EL (cell line): ENCODE measurements at regions not wholly inside any gene's neighbourhood (a gene's known extent, or its start where the extent isn't known, plus 50 kb on each side); places are given as distances from the start of the nearest gene placed in this dataset.
"Not testable (repeated sequence)": the region's sequence is repeated elsewhere in the genome, so short reads cannot be mapped to it uniquely, and the experiment has no call there.

Experiments used
- DNase-seq: peaks from one replicate; pipeline ENCODE4 v3.0.0-alpha.2; 2016

GRCh38 chr7:119748251-119748860 is 524.6 kb upstream of the KCND2 start:
- no peak for DNase-seq

- no peak for DNase-seq
Measured at GRCh38 chr7:119748991-119749390, 524.0 kb upstream of the KCND2 start.

GRCh38 chr7:119756687-119757086 is 516.3 kb upstream of the KCND2 start:
- no peak for DNase-seq

- no peak for DNase-seq
Measured at GRCh38 chr7:119758254-119758653, 514.7 kb upstream of the KCND2 start.

GRCh38 chr7:119761776-119762175 is 511.2 kb upstream of the KCND2 start:
- DNase-seq = no peak

GRCh38 chr7:119782286-119782685 is 490.7 kb upstream of the KCND2 start:
- no peak for DNase-seq

- DNase-seq = no peak
Measured at GRCh38 chr7:119783799-119784198, 489.2 kb upstream of the KCND2 start.

- no peak for DNase-seq
Measured at GRCh38 chr7:119802147-119802546, 470.8 kb upstream of the KCND2 start.

- no peak for DNase-seq
Measured at GRCh38 chr7:119825091-119825655, 447.8 kb upstream of the KCND2 start.

GRCh38 chr7:119826547-119826946 is 446.4 kb upstream of the KCND2 start:
- no peak for DNase-seq

- DNase-seq = no peak
Measured at GRCh38 chr7:119838444-119838843, 434.5 kb upstream of the KCND2 start.

GRCh38 chr7:119842337-119842736 is 430.6 kb upstream of the KCND2 start:
- DNase-seq = no peak

GRCh38 chr7:119842786-119843185 is 430.2 kb upstream of the KCND2 start:
- DNase-seq = no peak

- DNase-seq = no peak
Measured at GRCh38 chr7:119861385-119861784, 411.6 kb upstream of the KCND2 start.

- DNase-seq = no peak
Measured at GRCh38 chr7:119868387-119868786, 404.6 kb upstream of the KCND2 start.

GRCh38 chr7:119879835-119880234 is 393.1 kb upstream of the KCND2 start:
- DNase-seq = no peak

- DNase-seq = no peak
Measured at GRCh38 chr7:119886007-119886406, 387.0 kb upstream of the KCND2 start.

- DNase-seq = not testable (repeated sequence)
Measured at GRCh38 chr7:119886525-119886924, 386.4 kb upstream of the KCND2 start.

- no peak for DNase-seq
Measured at GRCh38 chr7:119888251-119888650, 384.7 kb upstream of the KCND2 start.

GRCh38 chr7:119890631-119891030 is 382.3 kb upstream of the KCND2 start:
- DNase-seq = no peak

- DNase-seq = no peak
Measured at GRCh38 chr7:119895320-119895719, 377.7 kb upstream of the KCND2 start.

GRCh38 chr7:119896386-119896785 is 376.6 kb upstream of the KCND2 start:
- DNase-seq = no peak

GRCh38 chr7:119900996-119901672 is 371.8 kb upstream of the KCND2 start:
- DNase-seq = no peak

- DNase-seq = no peak
Measured at GRCh38 chr7:119903085-119903484, 369.9 kb upstream of the KCND2 start.

GRCh38 chr7:119905495-119905894 is 367.5 kb upstream of the KCND2 start:
- no peak for DNase-seq
